GM23338 (cell line): ENCODE measurements at regions not wholly inside any gene's neighbourhood (a gene's known extent, or its start where the extent isn't known, plus 50 kb on each side); places are given as distances from the start of the nearest gene placed in this dataset.

ENCODE experiments used
- CREB1 ChIP-seq: fragments of 250-450 bp; sonication (Bioruptor Pico); IDR thresholded peaks from 2 replicates; pipeline ENCODE4 v1.5.0; 2020; ENCODE audit warnings: low read depth, mild to moderate bottlenecking, moderate library complexity
- CTCF ChIP-seq, 2 experiments: fragments of 200-600 bp in 1 of 2; sonication (generic) in 1 of 2; conservative IDR thresholded peaks; 2 replicates each; pipeline versions ENCODE4 v1.5.1 to v1.6.1; 2016 to 2017; ENCODE audit warnings: antibody characterized with exemption in 2 of 2, low read depth in 2 of 2, mild to moderate bottlenecking in 2 of 2, moderate library complexity in 1 of 2
- EZH2 ChIP-seq: fragments of 200-600 bp; sonication (generic); IDR thresholded peaks from one replicate; pipeline ENCODE4 v1.8.0; 2017; ENCODE audit warnings: antibody characterized with exemption, mild to moderate bottlenecking, low read depth; ENCODE audit not compliant: unreplicated experiment
- POLR2AphosphoS5 ChIP-seq: IDR thresholded peaks from 2 replicates; pipeline ENCODE4 v1.6.1; 2016; ENCODE audit warnings: antibody characterized with exemption, low read depth

- no peak for TF ChIP-seq CTCF (conservative IDR thresholded peaks at IDR 0.05; ENCODE audit: low read depth in 2 of 2)
- no peak for TF ChIP-seq CREB1 (CRISPR knock-in tag)
- TF ChIP-seq POLR2AphosphoS5 = no peak
- no peak for TF ChIP-seq EZH2
Measured at GRCh38 chr1:4307468-4307845, 347.0 kb upstream of the AJAP1 start.
